ENCODE measurements at regions not wholly inside any gene's neighbourhood (a gene's known extent, or its start where the extent isn't known, plus 50 kb on each side); places are given as distances from the start of the nearest gene placed in this dataset.

DNA sequence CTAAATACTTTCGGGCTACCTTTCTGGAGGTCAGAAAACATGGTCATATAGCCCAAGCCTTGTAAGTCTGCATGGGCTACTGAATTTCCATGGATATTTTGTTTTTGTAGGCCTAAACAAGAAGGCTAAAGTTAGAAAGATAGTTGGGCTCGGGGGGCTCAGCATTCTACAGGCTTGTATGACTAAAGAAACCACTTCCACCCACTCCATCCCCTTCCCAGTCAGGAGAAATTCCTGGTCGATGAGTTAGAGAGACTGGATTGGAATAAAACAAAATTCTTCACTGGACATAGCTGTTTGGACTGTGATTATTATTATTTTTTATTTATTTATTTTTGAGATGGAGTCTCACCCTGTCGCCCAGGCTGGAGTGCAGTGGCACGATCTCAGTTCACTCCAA lies 539.4 kb upstream of the TNP1 start:
- DNase-seq = no peak

DNA sequence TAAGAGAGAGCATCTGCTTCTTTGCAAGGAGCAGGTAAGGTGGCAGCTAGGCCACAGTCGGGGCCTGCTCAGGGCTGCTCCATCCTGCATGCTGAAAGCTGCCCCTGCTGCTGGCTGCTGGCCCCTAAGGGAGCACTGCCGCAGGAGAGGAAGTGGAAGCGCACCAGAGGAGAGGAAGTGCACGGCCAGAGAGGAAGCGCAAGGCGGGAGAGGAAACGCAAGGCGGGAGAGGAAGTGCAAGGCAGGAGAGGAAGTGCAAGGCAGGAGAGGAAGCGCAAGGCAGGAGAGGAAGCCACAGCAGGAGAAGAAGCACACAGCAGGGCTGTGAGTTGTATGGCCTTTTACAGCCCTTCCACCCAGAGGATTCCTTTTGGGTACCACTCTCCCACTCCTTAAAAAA lies 539.0 kb upstream of the TNP1 start:
- no peak for DNase-seq

- no peak for DNase-seq
Observed at GRCh38 chr2:217398101-217398500, 538.2 kb upstream of the TNP1 start.

- DNase-seq = no peak
Observed at GRCh38 chr2:217396586-217396985, 536.7 kb upstream of the TNP1 start.

DNA sequence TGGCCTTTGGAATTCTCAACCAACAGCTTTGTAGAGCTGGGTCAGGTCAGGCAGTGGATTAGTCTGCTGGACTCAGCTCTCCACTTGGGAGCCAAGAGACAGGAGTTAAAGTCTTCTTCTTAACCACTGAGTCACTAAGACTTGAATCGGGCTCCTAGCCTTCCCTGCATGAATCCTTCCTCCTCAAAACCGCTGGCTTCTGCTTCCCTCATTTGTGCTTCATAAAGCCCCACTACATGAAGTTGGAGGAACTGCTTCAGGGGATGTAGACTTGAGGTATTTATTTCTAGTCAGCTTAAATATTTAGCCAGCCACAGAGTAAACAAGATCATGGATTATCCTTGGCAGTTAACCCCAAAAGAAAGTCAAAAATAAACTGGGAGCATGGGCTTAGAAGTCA lies 536.3 kb upstream of the TNP1 start:
- DNase-seq = no peak

- no peak for DNase-seq
Observed at GRCh38 chr2:217394510-217395351, 534.9 kb upstream of the TNP1 start.

DNA sequence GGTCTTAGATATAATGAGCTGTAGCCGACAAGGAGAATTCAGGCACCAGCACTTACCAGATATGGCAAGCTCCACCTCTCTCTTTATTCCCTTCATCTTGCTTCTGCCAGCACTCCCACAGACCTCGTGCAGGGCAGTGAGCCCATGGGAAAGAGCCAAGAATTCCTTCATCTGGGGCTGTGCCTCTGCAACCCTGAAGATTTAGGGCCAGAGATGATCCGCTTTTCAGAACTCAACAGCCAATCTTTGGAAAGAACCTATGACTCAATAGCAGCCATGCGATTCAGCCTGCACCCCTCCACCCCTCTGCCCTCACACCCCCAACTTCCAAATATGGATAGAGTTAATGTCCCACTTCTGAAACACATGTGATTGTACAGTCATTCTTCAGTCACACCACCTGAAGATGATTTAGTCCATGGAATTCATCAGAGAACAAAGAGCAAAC lies 533.7 kb upstream of the TNP1 start:
- DNase-seq = no peak

DNA sequence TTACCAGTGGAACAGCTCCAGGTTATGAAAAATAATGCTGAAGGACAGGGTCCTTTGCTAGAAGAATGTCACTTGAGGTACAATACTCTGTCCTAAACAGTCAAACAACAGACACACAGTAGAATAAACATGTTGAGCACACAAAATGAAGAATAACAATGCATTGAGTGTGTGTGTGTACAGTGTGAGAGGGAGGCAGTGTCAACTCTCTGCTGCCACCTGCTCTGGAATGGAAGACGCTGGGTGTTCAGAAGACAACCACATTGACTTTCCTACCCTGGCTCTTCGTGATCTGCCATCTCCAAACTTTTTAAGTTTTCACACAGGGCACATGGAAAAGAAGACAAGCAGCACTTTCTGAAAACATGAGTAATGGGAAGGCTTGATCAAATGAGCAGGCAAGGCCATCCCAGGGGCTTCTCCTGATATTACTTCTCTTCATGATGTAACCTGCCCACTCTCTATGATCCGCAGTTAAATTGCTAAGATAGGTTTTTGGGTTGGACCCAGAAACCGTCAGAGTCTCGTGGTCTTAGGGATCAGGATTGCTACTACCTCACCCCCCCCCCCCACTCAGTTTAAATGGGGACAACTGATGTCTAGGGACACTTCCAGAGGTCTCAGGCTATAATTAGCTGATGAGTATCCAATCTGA lies 533.2 kb upstream of the TNP1 start:
- DNase-seq = no peak

DNA sequence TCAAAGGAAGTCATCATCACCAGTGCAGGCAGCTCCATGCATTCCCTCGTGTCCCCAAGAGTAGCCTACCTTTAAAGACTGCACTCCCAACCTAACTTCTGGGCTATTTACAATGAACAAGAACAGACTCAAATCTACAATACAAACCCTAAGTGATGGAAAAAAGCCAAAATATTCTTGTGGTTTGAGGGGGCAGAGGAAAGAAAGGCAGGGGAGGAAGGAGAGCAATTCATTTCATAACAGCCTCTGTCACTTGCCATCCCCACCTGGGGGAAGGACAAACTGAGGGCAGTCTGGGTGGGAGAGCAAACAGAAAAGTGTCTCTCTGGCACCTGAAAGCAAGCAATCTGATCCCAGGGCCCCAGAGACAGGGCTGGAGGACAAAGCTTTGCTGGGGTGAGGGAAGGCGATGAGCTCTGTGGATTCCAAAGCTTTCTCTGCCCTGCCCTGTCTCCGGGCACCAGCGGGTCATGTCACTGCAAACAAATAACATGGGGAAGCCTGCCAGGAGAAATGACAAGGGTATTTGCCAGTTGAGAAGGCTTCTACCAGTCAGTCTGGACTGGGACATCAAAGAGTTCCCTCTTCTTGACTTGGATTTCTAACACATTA lies 528.0 kb upstream of the TNP1 start:
- DNase-seq = no peak

DNA sequence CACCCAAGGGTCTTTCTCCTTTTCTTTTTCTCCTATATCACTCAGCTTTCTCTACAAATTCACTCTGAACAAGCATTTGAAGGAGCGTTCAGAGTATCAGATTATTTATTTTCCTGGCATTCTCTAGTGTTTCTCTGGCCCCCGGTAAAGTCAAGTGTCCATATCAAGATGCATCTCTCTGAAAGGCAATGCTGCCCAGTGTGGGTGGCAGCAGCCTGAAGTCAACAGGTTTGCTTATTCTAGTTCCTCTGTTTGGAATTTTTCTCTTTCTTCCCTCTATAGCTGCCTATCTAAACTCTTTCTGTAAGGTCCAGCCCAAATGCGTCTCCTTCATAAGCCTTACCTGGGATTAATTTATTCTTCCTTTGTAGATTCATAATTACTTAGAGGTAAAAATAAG lies 526.2 kb upstream of the TNP1 start:
- no peak for DNase-seq

GRCh38 chr2:217383620-217384019 lies 523.8 kb upstream of the TNP1 start:
- DNase-seq = no peak

DNA sequence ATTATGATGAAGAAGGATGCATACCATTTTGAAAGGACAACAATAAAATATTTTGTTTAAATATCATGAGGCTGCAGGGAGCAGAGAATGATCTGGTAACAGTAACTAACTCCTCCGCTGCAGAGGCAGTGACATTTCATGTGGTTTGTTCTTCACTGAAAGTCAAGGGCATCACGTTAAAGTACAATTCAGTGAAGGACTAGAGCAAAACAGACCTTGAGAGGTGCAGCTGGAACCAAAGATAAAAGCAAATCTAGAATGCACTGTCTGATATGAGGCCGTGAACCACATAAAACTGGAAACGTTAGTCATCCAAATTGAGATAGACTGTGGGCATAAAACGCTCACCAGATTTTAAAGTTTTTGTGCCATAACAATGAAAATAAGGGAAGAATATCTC lies 522.9 kb upstream of the TNP1 start:
- DNase-seq = no peak

DNA sequence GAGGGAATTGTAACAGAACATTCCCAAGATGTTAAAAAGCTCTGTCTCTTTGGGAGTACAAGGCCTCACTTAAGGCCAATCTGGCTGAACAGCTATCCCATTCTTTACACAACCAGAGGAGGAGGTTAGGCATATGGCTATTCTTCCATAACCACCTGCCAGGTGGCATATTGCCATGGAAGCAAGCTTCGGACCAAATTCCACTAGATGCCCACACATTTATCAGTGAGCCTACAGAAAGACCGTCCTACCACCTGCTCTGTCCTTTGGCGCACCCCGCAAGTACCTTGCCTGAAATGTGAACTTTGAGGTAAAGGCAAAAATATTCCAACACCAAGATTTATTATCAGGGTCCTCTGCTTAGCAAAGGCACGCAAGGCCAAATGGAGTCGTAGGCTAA lies 519.9 kb upstream of the TNP1 start:
- no peak for DNase-seq

DNA sequence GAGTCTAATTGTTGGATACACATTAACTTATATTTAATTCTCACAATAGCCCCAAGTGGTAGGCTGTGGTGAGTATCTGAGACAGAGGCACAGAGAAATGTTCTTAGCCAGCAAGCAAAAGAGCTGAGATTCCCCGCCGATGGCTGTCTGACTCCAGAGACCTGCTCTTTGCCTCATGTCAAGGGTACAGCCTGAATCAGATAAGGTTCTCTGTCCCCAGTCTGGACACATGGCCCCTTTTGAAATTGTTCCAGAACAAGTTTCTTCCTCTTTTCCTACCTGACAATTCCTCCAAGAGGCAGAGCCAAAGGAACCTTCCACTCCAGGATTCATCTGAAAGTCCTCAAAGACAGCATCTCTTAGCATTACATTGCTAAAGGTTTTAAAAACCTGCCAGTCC lies 512.9 kb upstream of the TNP1 start:
- no peak for DNase-seq

DNA sequence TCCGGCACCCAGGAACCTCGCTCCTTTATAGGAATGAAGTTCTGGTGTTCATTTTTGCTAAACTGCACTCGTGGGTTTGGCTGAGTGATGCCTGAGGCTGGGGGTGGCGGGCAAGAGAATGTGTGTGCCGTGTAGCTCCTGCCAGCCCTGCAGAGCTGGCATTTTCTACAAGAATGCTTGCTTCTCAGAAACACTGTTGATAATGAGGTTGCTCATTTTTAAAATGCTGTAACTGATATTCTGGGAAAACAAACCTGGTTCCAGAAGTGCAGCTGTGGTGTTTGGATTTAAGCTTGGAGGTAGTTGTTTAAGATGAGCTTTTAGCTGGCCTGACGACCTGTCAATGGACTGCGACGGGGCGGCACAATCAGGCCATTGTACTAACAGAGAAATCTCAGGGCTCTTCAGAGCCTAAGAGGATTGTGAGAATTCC lies 511.9 kb upstream of the TNP1 start:
- no peak for DNase-seq

DNA sequence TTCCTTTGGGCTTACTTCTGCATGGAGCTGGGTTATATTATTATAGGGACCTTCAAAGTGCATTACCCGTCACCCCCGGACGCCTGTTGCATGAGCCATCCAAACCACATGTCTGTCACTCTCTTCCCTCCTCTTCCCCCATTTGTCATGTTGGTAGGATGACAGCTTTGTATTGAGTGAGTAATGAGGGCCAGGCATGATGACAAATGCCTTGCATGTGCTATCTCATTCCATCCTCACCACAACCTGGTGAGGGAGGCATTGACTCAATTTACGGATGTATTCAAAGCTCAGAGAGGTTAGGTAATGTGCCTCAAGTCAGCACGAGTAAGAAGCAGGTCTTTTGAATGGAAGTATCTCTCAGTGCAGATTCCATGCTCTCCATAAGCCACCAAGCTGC lies 510.5 kb upstream of the TNP1 start:
- DNase-seq = no peak

DNA sequence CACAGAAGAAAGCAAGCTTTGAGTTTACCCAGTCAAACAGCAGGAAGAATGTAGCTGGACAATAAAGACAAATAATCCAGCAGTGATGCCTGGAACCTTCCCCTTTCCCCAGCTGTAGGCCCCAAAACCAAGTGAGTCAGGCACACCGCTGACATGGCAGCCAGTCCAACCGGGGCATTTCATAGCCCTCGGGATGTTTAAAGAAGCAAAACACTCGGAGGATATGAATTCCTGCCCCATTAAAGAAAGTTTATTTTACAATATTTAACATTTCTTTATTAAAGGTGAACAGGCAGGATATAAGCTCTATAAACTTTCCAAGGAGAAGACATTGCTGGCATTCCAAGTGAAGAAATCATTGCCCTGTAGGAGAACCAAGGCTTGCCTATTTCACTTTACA lies 507.6 kb upstream of the TNP1 start:
- no peak for DNase-seq

DNA sequence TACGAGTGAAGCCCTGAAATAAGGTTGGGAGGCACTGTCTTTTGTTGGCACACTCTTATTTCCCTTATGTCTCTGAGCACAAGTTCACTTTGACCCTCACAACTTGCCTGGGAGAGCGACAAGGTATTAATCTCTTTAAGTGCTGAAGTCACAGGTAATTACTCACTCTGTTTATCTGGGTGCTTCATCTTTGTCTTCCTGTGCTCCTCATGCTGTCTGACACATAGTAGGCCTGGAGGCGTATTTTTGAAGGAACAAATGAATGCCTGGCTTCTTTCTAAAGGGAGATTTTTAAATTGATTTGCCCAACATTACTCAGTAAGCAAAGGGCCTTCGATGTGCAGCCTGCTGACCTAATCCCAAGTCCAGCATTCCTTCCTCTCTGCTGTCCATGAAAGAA lies 507.1 kb upstream of the TNP1 start:
- no peak for DNase-seq

DNA sequence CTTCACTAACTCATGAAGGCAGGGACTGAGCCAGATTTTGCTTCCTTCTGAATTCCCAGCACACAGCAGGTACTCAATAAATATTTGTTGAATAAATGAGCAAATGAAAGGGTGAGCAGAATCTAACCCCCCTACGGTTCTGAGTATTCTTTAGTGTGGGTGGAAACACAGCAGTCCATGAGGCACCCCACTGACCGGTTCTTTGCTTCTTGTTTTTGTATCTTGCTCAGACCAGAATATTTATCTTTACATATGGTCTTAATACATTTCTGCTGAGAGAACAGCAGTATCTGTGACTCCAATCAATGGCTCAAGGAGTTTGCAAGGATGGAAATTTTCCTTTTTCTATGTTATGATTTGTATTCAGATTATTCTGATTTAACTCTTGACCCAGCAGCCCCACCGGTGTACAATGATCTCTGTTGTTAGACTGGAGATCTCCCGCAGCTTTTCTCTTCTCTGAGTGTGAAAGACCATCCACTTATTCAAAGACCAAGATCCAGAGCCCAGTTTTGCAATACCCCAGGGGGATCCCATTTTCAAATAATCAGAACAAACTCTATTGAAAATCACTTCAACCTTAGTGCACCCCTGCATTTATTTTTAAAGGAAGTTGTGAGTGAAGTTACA lies 506.5 kb upstream of the TNP1 start:
- DNase-seq = no peak

- no peak for DNase-seq
Observed at GRCh38 chr2:217365656-217366055, 505.8 kb upstream of the TNP1 start.

DNA sequence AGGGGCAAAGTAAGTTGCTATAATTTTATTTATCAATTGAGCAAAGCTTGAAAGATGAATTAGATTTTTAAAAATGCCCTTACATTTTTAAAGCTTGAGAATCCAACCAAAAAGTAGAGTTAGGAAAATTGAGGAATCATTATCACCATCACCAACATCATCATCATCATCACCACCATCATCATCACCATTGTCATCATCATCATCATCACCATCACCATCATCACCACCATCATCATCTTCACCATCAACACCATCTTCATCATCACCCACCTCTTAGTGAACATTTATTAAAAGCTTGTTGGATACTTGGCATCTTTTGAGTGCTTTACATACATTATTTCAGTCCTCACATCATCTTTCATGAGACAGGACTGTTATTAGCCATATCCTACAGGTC lies 504.4 kb upstream of the TNP1 start:
- no peak for DNase-seq

DNA sequence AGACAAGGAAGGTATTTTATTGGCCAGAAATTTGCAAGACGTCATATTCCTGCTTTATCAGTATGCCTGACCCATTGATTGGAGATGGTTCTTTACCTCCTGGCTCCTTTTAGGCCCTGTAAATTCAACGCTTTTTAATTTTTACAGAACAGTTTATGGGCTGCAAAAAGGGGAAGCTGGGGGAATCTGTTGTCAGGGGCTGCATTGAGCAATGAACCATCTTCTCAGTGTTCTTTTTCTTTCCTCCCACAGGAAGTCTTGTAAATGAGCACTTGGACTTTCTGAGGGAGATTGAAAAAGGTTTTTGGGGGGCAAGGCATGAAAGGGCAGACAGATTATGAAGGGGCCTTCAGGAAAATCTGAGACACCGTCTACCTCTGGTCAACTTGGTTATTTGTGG lies 503.6 kb upstream of the TNP1 start:
- no peak for DNase-seq

DNA sequence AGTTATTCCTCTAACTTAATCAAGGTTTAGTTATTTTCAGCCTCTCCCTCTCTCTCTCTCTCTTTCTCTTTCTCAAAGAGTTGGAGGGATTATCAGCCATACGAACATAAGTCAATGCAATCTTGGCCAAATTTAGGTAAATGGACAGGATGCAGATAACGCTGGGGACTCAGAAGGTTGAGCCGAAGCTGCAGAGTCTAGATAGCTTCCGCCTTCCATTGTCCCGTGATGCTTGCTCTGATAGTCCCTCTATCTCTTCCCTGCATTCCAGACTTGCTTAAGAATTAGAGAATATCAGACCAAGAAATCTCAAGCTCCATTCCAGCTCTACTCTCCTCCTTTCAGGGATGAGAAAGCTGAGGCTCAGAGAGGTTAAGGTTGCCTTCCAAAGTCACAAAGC lies 502.8 kb upstream of the TNP1 start:
- DNase-seq = no peak

DNA sequence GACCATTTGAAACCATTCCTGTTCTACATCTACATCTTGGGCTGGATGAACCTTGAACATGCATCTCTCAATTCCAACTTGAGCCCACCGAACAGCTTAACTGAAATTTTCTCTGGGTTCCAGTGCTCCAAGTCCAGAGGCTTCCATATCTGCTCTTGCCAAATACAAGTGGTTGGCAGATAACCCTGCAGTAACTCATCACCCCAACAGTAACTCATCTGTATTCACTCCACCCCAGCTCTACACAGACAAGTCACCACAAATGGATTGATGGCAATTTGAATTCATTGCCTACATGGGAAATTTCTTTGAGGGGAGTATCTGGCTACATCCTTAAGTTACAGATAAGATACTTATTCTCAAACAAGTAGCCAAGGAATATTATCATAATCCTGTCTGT lies 502.4 kb upstream of the TNP1 start:
- DNase-seq = no peak
